SKM-1 (cell line): ENCODE measurements at regions not wholly inside any gene's neighbourhood (a gene's known extent, or its start where the extent isn't known, plus 50 kb on each side); places are given as distances from the start of the nearest gene placed in this dataset.
"Not testable (repeated sequence)": the region's sequence is repeated elsewhere in the genome, so short reads cannot be mapped to it uniquely, and the experiment has no call there.

Source experiments
- DNase-seq: peaks from one replicate; lab custom pipeline; 2025; ENCODE audit not compliant: unreplicated experiment; lab: John Stamatoyannopoulos, UW

DNA sequence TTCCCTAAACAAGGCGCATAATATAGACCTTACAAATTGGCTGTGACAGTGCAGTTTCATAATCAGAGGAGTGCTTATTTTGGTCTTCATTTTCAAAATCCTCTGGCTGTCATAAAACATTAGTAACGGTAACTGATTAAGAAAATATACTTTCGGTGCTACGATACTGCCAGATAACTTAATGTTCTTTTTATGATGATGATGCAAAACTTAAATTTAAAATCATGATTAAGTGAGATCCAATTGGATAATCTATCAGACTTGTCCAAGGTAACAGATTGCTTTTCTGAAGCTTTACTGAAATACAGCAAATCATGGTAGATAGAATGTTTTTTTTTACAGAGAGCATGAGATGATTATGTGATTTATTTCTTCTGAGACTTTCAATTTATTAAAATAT lies 364.2 kb upstream of the CNTN3 start:
- DNase-seq, result no peak

DNA sequence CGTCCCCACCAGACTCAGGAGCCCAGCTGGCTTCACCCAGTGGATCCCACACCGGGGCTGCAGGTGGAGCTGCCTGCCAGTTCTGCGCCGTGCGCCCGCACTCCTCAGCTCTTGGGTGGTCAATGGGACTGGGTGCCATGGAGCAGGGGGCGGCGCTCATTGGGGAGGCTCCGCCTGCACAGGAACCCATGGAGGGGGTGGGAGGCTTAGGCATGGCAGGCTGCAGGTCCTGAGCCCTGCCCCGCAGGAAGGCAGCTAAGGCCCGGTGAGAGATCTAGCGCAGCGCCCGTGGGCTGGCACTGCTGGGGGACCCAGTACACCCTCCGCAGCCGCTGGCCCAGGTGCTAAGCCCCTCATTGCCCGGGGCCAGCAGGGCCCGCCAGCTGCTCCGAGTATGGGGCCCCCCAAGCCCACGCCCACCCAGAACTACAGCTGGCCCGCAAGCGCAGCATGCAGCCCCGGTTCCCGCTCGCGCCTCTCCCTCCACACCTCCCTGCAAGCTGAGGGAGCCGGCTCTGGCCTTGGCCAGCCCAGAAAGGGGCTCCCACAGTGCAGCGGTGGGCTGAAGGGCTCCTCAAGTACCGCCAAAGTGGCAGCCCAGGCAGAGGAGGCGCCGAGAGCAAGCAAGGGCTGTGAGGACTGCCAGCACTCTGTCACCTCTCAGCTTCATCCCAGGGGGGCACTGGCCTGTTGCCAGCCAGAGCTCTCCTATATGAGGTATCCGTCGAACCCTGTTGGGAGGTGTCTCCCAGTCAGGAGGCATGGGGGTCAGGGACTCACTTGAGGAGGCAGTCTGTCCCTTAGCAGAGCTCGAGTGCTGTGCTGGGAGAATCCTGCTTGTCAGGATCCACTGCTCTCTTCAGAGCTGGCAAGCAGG lies 370.8 kb upstream of the CNTN3 start:
- DNase-seq, result not testable (repeated sequence)

- no peak for DNase-seq
These were observed 373.6 kb upstream of the CNTN3 start for GRCh38 chr3:74988095-74988494.

GRCh38 chr3:74992898-74993297 lies 378.4 kb upstream of the CNTN3 start:
- no peak for DNase-seq

GRCh38 chr3:75001330-75001729 lies 386.9 kb upstream of the CNTN3 start:
- no peak for DNase-seq

DNA sequence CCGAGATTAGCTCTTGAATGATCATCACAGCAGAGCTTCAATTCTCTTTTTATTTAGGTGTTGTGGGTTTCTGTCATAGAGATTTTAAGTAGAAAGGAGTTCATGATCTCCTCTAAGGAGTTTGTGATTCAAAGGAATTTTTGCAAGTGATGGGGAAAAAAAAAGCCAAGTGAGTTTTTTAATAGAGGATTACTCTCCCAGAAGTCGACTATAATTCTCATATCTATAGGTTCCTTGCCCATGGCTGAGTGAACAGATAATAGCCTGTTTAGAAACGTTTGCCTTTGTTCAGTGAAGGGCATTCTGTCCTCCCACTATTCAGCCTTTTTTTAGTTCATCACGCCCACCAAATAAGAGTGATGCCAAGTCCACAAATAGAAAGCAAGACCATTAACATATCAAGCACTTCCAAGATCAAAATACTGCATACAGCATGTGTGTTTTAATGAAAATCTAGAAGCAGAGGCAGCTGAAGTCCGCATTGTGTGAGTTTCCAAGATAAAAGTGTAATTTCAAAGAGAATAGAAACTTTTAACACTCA lies 398.4 kb upstream of the CNTN3 start:
- no peak for DNase-seq

DNA sequence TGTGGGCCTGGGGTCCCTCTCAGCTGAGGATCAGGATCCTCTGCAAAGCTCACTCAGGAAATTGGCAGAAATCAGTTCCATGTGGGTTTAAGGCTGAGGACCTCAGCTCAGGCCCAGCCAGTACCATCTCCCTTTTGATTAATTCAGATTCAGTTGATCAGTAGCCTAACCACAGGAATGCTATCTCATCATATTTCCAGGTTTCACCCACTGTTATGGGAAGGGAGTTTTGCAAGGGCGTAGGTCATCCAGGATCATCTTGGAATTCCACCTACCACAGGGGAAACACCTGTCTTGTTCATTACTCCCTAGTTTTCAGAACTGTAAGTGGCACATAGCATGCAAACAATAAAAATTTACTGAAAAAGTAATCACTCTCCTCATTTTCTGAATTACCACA lies 399.5 kb upstream of the CNTN3 start:
- DNase-seq, result no peak

DNA sequence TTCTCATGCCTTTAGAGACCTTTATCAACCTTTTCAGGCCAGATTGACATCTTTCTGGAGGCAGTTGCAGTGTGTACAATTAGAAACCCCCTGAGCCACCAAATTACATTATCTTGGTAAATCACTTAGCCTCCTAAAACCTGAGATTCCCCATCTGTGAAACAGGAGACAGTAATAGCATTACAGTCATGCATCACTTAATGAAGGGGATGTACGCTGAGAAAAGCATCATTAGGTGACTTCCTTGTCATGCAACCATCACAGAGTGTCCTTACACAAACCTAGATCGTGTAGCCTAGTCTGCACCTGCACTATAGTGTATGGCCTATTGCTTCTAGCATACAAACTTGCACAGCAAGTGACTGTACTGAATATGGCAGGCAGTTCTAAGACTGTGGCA lies 400.8 kb upstream of the CNTN3 start:
- DNase-seq, result no peak

DNA sequence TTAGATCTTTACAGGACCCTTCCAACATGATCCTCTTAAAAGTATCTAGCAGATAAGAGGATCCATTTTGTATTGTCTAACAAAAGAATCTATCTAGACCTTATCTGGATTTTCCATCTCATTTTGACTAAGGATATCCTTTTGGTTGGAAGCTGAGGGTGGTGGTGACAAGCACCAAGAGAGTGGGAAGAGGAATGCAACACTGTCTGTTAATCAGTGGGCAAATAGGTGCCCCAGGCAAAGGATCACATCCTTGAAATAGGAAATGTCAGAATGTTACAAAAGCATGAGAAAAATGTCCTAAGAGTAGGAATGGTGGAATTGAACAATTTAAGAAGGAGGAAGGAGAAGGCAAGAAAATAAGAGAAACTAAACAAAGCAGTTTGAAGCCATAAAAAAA lies 420.7 kb upstream of the CNTN3 start:
- DNase-seq, result no peak

GRCh38 chr3:75042941-75043340 lies 428.5 kb upstream of the CNTN3 start:
- DNase-seq, result no peak

- no peak for DNase-seq
These were observed 434.2 kb upstream of the CNTN3 start for GRCh38 chr3:75048650-75049049.

DNA sequence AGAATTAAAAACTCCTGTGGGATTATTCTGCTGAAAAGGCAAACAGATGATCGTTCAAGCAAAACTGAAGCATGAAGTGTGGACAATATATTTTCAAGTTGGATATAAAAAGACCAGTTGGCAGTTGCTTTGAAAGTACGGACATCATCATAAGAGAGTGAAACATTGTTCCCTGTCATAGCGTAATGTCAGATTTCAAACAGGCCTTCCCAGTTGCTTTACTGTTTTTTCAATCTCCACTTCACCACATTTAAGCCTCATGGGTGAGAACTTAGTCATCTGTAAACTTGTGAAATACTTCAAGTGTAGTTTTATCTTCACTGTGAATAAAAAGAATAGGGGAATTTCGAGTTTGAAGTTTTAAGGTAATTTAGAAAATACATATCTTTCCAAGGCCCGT lies 435.1 kb upstream of the CNTN3 start:
- no peak for DNase-seq

GRCh38 chr3:75059120-75059519 lies 444.7 kb upstream of the CNTN3 start:
- DNase-seq, result no peak

DNA sequence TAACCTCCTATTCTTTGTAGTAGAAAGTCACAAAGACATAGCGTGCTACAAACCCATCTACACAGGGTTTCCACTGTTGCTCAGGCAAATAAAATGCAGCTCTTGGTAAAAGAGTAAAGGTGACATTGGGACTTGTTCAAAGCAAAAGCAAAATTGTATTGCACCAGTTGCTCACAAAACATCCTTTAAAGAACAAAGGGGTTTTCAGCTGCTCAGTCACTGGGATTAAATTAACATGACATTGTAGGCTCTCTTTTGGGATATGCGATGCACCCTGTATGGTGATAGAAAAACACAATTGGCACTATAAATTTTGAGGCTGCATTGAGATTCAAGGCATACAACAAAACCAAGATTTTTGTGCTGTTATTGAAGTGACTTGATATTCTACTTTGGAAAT lies 447.3 kb upstream of the CNTN3 start:
- no peak for DNase-seq

GRCh38 chr3:75075158-75075557 lies 460.7 kb upstream of the CNTN3 start:
- DNase-seq, result no peak

- DNase-seq, result no peak
These were observed 462.0 kb upstream of the CNTN3 start for GRCh38 chr3:75076481-75076880.

DNA sequence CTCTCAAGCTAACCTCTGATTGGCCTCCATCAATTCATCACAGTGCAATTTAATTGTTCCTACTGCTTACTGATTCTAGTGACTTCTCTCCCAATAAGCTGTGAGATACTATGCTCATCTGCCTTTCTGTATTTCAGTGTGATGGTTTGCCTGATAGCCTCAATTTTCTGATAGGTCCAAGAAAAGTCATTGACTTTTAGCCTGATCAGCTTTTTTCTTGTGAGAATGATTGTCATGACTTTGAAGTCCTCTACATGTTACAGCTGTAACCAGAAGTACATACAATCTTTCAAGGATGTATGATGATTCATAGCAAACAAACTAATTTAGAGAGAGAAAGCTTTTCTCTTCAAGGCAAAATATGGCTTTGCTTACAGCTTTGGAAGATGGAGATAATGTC lies 463.8 kb upstream of the CNTN3 start:
- no peak for DNase-seq

- DNase-seq, result no peak
These were observed 468.4 kb upstream of the CNTN3 start for GRCh38 chr3:75082845-75083244.

- DNase-seq, result no peak
These were observed 475.4 kb upstream of the CNTN3 start for GRCh38 chr3:75089841-75090240.

- DNase-seq, result no peak
These were observed 487.1 kb upstream of the CNTN3 start for GRCh38 chr3:75101329-75102147.

- no peak for DNase-seq
These were observed 496.3 kb upstream of the CNTN3 start for GRCh38 chr3:75110741-75111140.

DNA sequence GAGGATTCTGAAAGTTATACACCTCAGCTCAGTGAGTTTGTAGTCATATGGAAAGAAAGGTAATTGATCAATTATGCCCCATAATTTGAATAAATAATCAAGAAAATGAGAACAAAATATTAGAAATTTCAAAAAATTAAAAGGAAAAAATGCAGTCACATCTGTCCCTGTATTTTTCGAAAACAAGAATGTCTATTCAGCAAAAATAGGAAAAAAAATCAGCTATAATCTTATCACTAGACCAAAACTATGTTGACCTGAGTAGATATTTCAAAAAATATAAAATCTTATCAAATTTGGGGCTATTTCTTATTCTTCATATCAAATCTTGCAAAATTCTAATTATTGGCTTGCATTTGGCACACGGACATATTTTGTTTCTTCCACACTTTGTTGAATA lies 501.2 kb upstream of the CNTN3 start:
- DNase-seq, result no peak
